DMS114 treated with DMSO at 0.1 percent for 48 hours (cell line): ENCODE measurements at regions not wholly inside any gene's neighbourhood (a gene's known extent, or its start where the extent isn't known, plus 50 kb on each side); places are given as distances from the start of the nearest gene placed in this dataset.
"Not testable (repeated sequence)": the region's sequence is repeated elsewhere in the genome, so short reads cannot be mapped to it uniquely, and the experiment has no call there.

Experiments used
- DNase-seq: peaks from one replicate; lab custom pipeline; 2025; ENCODE audit not compliant: unreplicated experiment; lab: John Stamatoyannopoulos, UW

- no peak for DNase-seq
Observed at GRCh38 chr16:60815865-60816264, 1220.4 kb downstream of the CDH8 start.

GRCh38 chr16:60815033-60815432 lies 1221.2 kb downstream of the CDH8 start:
- no peak for DNase-seq

- no peak for DNase-seq
Observed at GRCh38 chr16:60811657-60812056, 1224.6 kb downstream of the CDH8 start.

DNA sequence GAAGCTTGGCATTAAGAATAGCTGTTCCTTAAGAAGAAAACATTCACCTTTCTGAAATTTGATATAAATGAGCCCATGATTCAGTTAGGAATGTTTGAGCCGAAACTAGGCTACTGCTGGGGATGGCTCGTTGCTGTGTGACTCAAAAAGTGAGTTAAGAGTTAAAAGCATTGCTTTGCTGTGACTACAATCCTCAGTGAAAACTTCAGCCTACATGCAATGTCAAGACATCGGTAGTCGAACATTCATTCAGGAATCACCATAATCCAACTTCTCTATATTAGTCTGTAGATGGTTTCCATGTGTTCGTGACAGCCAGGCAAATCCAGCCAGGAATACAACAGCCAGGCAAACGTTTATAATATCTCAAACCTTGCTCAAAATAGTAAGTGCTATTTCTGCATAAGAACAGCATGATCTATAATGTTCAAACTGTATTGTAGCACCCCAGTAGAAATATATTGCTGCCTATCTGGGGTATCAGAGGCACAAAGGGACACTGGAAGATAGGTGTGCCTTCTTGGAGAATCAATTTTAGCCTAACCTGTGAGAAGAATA lies 1225.1 kb downstream of the CDH8 start:
- no peak for DNase-seq

DNA sequence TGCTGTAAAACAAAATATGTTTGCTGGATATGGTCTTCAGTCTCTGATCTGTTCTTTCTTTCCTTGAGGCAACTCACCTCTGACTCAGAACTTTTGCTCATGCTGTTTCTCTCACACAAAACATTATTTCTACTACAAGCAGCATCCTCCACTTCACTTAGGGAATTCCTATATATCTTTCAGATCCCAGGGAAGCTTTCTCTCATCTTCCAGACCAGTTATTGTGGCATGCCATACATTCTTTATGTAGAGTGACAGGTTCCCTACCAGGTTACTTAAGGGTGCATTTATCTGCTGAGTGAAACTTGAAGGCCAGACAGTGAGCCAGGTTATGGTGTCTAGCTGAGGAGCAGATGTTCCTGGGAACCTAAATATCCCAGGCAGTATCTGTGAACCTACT lies 1226.0 kb downstream of the CDH8 start:
- no peak for DNase-seq

DNA sequence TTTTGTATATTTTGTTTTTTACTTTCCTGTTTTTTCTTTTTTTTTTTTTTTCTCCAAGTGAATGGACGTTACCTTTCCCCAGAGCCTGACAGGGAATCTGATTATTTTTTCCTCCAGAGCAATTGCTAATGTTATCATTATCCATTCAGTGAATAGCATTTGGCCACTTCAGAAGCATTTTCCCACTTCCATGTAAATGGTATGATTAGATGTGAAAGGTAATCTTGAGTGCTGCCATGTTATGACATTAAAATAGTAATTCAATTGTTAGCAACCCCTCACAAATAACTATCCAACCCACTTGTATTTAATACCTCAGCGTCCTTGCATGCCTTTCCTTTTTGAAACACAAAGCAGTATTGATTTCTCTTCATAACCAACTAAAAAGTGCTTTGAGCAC lies 1243.8 kb downstream of the CDH8 start:
- no peak for DNase-seq

DNA sequence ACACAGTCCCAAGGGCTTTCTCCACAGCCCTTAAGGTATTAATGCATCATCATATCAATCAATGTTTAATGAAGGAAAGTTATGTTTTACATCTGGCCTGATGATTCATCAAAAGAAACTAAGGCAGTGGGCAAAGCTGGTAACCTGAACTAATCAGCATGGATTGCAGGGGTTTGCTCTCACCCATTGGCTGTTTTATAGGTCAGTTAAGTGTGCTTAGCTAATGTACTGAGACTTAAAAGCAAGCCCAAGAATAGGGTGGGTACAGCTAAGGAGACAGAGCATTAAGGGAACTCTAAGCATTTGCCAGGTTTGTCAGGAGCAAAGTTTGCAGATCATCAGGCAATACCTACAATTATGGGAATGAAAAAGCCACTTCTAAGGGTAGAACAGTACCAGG lies 1247.6 kb downstream of the CDH8 start:
- no peak for DNase-seq

DNA sequence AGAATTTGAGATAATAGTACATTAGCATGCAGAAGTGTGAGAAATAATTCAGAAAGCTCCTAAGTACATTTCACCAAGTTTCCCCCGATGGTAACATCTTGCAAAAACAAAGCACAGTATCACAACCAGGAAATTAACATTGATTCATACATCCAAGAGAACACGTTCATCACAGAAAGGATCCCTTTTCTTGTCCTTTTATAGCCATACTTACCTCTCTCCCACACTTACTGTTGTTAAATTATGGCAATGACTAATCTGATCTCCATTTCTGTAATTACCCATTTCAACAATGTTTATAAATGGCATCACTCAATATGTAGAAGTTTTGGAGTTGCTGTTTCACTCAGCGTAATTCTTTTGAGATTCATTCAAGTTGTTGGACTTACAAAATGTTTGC lies 1260.0 kb downstream of the CDH8 start:
- DNase-seq, result no peak

GRCh38 chr16:60771138-60771537 lies 1265.1 kb downstream of the CDH8 start:
- no peak for DNase-seq

GRCh38 chr16:60770384-60770783 lies 1265.9 kb downstream of the CDH8 start:
- not testable (repeated sequence) for DNase-seq

- no peak for DNase-seq
Observed at GRCh38 chr16:60763869-60764268, 1272.4 kb downstream of the CDH8 start.

GRCh38 chr16:60755907-60756306 lies 1280.3 kb downstream of the CDH8 start:
- DNase-seq, result no peak

- DNase-seq, result no peak
Observed at GRCh38 chr16:60748366-60748765, 1287.9 kb downstream of the CDH8 start.

GRCh38 chr16:60744198-60744597 lies 1292.0 kb downstream of the CDH8 start:
- no peak for DNase-seq

DNA sequence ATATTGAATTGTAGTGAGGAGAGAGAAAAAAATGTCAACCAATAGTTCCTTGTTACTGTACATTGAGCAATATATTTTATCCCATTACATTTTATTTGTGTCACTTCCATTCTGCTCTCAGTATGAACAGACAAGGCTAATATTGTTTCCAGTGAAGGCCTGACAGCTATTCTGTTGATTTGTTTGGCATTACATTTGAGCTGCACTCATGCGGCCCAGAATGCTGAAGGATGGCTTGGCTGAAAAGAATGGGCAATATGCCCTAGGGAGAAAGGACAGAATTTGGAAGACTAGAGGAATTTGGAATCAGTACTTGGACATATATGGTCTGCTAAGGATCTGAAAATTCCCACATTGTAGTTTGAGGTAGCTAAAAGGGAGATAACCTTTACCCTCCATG lies 1294.4 kb downstream of the CDH8 start:
- no peak for DNase-seq

- no peak for DNase-seq
Observed at GRCh38 chr16:60739737-60740683, 1296.2 kb downstream of the CDH8 start.

- no peak for DNase-seq
Observed at GRCh38 chr16:60731329-60732050, 1304.7 kb downstream of the CDH8 start.

- DNase-seq, result no peak
Observed at GRCh38 chr16:60729051-60729450, 1307.2 kb downstream of the CDH8 start.

DNA sequence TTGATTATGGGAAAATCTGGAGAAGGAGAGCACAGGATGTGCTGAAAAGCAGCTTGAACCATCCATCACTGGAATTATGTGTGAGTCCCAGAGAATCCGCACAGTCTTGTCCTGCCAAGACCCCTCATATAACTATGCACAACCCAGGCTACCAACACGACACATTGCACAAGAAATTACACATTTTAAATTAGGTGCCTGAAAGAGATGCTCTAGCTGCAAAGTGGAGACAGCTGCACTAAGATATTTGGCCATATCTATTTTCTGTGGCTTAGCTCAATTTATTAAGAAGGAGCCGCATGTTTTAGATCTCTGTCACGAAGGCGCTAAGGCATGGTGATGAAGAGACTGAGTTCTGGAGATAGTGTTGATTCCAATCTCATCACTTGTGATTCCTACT lies 1308.4 kb downstream of the CDH8 start:
- no peak for DNase-seq

DNA sequence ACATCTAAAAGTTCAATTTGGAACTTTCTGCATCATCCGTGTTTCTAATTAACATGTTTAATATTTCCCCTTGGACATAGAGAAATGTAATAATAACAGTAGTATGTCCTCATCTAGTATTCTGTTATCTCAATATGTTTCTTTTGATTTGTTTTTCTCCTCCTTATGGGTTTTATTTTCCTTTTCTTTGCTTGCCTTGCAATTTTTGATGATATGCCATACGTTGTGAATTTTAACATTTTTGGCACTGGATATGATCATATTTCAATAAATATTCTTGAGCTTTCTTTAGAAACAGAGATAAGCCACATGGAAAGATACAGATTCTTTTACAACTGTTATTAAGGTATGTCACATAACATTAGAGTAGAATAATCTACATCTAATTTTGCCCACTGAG lies 1316.2 kb downstream of the CDH8 start:
- DNase-seq, result no peak

DNA sequence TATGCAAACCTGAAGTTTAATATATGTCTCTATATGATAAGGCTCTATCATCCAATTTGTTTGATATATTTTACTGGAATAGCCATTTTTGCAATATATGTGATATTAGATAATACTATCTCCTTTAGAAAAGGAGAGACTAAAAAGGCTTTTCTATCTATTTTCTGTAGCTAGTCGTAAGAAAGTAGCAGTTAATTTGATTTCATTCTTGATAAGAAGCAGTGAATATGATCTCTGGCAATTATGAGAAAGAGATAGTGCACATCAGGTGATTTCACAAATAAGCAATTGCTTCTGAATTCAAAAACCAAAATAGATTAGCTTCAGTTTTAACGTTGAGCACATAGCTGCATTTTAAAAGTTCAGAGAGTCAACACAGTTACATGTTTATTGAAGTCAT lies 1318.4 kb downstream of the CDH8 start:
- no peak for DNase-seq

DNA sequence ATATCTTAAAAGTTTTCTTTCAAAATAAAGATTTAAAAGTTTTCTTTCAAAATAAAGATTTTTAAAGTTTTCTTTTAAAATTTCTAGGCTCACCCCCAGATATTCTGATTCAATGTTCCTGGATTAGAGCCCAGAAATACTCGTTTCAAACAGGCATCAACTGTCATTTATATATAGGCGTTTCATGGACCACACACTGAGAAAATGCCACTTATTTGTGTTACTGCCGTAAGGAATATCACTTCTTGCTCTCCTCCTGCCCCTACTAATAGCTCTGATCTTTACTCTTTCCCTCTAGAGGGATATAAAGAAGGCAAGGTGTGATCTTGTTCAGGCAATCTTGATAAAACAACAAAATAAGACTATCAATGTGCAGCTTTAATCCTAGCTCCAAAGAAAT lies 1324.1 kb downstream of the CDH8 start:
- DNase-seq, result no peak
